ENCODE measurements at regions not wholly inside any gene's neighbourhood (a gene's known extent, or its start where the extent isn't known, plus 50 kb on each side); places are given as distances from the start of the nearest gene placed in this dataset.

DNA sequence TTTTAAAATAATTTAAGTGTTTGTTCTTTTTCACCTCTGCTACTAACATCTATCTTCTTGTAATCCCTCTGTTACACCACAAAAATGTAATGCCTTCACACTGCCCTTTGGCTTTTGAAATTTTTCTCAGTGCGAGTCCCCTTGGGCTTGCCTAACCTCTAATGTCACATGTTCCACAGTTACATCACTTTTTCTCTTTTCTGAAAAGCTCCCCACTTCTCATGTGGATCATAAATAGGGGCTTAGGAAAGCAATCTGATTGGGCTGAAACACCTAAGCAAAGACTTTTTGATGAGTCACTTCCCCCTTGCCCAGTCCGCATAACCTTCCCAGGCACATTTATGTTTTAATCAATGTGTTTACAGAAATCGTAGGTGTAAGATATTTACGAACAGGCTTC is 288.2 kb downstream of the IPMK start (continued):
- TF ChIP-seq, protein P1, sequence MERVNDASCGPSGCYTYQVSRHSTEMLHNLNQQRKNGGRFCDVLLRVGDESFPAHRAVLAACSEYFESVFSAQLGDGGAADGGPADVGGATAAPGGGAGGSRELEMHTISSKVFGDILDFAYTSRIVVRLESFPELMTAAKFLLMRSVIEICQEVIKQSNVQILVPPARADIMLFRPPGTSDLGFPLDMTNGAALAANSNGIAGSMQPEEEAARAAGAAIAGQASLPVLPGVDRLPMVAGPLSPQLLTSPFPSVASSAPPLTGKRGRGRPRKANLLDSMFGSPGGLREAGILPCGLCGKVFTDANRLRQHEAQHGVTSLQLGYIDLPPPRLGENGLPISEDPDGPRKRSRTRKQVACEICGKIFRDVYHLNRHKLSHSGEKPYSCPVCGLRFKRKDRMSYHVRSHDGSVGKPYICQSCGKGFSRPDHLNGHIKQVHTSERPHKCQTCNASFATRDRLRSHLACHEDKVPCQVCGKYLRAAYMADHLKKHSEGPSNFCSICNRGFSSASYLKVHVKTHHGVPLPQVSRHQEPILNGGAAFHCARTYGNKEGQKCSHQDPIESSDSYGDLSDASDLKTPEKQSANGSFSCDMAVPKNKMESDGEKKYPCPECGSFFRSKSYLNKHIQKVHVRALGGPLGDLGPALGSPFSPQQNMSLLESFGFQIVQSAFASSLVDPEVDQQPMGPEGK (CRISPR knock-in tag; IDR thresholded peaks at IDR 0.05; ENCODE audit: borderline replicate concordance), result no peak

DNA sequence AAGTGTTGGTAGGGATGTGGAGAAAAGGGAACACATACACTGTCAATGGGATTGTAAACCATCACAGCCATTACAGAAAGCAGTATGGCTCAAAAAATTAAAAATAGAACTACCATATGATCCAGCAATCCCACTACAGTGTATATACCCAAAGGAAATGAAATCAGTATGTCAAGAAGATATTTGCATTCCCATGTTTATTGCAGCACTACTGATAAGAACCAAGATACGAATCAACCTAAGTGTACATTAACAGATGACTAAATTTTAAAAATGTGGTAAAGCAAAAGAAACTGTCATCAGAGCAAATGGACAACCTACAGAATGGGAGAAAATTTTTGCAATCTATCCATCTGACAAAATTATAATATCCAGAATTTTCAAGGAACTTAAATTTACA is 290.4 kb downstream of the IPMK start:
- no peak for TF ChIP-seq ESRRG (CRISPR knock-in tag; IDR thresholded peaks at IDR 0.05)
- no peak for TF ChIP-seq ARNTL (CRISPR knock-in tag; IDR thresholded peaks at IDR 0.05; ENCODE audit: borderline replicate concordance, low read depth)
- TF ChIP-seq ZFP3 (CRISPR knock-in tag; IDR thresholded peaks at IDR 0.05), result no peak
- no peak for ATAC-seq

DNA sequence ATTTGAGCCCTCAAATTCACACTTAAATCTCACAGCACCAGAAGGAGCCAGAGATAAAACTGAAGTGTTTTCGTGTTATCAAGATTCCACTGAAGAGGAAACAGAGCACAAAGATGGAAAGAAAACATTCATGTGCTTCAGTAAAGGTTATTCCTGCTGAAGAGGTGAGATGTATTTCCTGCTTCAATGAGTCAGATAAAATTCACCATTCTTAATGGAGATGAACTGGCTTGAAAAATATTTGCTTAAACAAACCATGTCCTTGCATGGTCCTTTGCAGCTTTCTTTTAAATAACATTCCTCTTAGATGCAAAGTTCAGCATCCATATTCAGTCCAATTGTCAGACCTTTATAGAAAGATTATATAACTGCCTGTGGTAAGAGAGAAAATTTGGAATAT is 294.2 kb downstream of the IPMK start:
- TF ChIP-seq, protein P1 (CRISPR knock-in tag; IDR thresholded peaks at IDR 0.05; ENCODE audit: borderline replicate concordance), result no peak
- no peak for TF ChIP-seq TOX (CRISPR knock-in tag; IDR thresholded peaks at IDR 0.05; ENCODE audit: borderline replicate concordance)
- TF ChIP-seq CSDC2 (CRISPR knock-in tag; IDR thresholded peaks at IDR 0.05), result no peak
- TF ChIP-seq PPARA (CRISPR knock-in tag; IDR thresholded peaks at IDR 0.05; ENCODE audit: borderline replicate concordance), result no peak
- no peak for TF ChIP-seq ESRRG (CRISPR knock-in tag; IDR thresholded peaks at IDR 0.05)
- no peak for TF ChIP-seq ZNF70 (CRISPR knock-in tag; IDR thresholded peaks at IDR 0.05)
- TF ChIP-seq, protein P2, sequence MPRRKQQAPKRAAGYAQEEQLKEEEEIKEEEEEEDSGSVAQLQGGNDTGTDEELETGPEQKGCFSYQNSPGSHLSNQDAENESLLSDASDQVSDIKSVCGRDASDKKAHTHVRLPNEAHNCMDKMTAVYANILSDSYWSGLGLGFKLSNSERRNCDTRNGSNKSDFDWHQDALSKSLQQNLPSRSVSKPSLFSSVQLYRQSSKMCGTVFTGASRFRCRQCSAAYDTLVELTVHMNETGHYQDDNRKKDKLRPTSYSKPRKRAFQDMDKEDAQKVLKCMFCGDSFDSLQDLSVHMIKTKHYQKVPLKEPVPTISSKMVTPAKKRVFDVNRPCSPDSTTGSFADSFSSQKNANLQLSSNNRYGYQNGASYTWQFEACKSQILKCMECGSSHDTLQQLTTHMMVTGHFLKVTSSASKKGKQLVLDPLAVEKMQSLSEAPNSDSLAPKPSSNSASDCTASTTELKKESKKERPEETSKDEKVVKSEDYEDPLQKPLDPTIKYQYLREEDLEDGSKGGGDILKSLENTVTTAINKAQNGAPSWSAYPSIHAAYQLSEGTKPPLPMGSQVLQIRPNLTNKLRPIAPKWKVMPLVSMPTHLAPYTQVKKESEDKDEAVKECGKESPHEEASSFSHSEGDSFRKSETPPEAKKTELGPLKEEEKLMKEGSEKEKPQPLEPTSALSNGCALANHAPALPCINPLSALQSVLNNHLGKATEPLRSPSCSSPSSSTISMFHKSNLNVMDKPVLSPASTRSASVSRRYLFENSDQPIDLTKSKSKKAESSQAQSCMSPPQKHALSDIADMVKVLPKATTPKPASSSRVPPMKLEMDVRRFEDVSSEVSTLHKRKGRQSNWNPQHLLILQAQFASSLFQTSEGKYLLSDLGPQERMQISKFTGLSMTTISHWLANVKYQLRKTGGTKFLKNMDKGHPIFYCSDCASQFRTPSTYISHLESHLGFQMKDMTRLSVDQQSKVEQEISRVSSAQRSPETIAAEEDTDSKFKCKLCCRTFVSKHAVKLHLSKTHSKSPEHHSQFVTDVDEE (CRISPR knock-in tag; IDR thresholded peaks at IDR 0.05), result no peak
- TF ChIP-seq RARB (CRISPR knock-in tag; IDR thresholded peaks at IDR 0.05), result no peak

DNA sequence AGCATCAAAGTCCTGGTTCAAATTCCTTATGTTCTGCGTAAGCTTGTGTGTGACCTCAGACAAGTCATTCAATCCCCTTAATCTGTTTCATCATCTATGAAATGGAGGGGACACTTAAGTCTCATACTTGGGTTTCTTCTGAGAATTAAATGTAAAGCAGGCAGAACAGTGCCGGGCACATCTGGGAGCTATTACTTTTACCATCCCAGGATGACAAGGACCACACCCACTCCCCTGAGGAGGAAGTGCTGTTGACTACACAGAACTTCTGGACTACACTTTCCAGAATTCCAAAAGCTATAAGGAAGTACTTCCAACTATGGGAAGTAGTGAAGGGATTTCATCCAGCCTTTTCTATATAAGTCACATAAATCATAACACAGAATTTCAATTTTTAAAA is 294.9 kb downstream of the IPMK start:
- ATAC-seq, result no peak

More for the DNA sequence above, 294.2 kb downstream of the IPMK start:
- ATAC-seq, result no peak

DNA sequence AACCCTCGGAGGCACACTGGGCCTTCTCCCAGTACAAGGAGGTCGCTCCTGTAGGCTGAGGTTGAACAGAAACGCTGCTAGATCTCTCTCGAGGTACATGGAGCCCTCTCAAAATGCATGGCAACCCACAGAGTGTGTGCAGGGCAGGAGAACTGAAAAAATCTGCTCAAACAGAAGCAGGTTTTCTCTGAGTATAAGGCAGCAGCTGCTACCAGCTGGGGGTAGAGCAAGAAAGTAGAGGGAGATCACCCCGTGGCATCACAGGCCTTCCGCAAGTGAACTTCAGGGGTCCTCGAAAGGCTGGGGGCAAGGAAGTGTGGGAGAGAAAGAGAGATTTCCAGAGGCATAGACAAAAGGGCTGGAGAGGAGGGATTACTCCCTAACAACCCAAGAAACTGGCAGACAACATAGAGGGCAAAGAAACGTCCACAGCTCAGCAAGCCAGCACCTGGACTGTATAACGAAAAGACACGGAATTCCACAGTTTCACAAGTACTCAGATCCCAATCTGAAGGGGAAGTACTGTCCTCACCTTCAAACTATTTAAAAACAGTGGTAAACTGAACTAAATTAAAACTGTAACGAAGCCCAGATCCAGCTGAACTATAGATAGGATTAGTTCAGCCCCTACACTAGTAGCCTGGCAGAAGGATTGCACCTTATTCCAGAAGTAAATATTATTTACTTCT is 299.2 kb downstream of the IPMK start:
- ATAC-seq, result no peak
- TF ChIP-seq ZFP30 (CRISPR knock-in tag; IDR thresholded peaks at IDR 0.05) (no peak), TCF4 (CRISPR knock-in tag; IDR thresholded peaks at IDR 0.05; ENCODE audit: borderline replicate concordance) (no peak), PPARA (CRISPR knock-in tag; IDR thresholded peaks at IDR 0.05; ENCODE audit: borderline replicate concordance) (no peak), OSR1 (CRISPR knock-in tag; IDR thresholded peaks at IDR 0.05) (no peak), ARNTL (CRISPR knock-in tag; IDR thresholded peaks at IDR 0.05; ENCODE audit: borderline replicate concordance, low read depth) (no peak), SNAI2 (CRISPR knock-in tag; IDR thresholded peaks at IDR 0.05) (no peak), ZNF70 (CRISPR knock-in tag; IDR thresholded peaks at IDR 0.05) (no peak)
- TF ChIP-seq, protein P3, sequence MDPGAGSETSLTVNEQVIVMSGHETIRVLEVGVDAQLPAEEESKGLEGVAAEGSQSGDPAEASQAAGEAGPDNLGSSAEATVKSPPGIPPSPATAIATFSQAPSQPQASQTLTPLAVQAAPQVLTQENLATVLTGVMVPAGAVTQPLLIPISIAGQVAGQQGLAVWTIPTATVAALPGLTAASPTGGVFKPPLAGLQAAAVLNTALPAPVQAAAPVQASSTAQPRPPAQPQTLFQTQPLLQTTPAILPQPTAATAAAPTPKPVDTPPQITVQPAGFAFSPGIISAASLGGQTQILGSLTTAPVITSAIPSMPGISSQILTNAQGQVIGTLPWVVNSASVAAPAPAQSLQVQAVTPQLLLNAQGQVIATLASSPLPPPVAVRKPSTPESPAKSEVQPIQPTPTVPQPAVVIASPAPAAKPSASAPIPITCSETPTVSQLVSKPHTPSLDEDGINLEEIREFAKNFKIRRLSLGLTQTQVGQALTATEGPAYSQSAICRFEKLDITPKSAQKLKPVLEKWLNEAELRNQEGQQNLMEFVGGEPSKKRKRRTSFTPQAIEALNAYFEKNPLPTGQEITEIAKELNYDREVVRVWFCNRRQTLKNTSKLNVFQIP (CRISPR knock-in tag; IDR thresholded peaks at IDR 0.05; ENCODE audit: borderline replicate concordance, low read depth), result no peak
- TF ChIP-seq, protein P1 (CRISPR knock-in tag; IDR thresholded peaks at IDR 0.05; ENCODE audit: borderline replicate concordance), result no peak

More for the DNA sequence above, 294.9 kb downstream of the IPMK start:
- no peak for TF ChIP-seq OSR1 (CRISPR knock-in tag; IDR thresholded peaks at IDR 0.05)
